Ishikawa (cell line): ENCODE measurements at regions not wholly inside any gene's neighbourhood (a gene's known extent, or its start where the extent isn't known, plus 50 kb on each side); places are given as distances from the start of the nearest gene placed in this dataset.

Experiments used
- CEBPB ChIP-seq: IDR thresholded peaks from 2 replicates; pipeline ENCODE4 v1.6.1; 2012
- CREB1 ChIP-seq: IDR thresholded peaks from 2 replicates; pipeline ENCODE4 v1.6.1; 2012; ENCODE audit warnings: low read depth
- EGR1 ChIP-seq: IDR thresholded peaks from 2 replicates; pipeline ENCODE4 v1.6.1; 2012
- EP300 ChIP-seq: IDR thresholded peaks from 2 replicates; pipeline ENCODE4 v1.6.1; 2012; ENCODE audit warnings: borderline replicate concordance
- FOXM1 ChIP-seq: IDR thresholded peaks from 2 replicates; pipeline ENCODE4 v1.6.1; 2012; ENCODE audit warnings: low read depth, borderline replicate concordance
- MAX ChIP-seq: IDR thresholded peaks from 2 replicates; pipeline ENCODE4 v1.6.1; 2012
- NFIC ChIP-seq: IDR thresholded peaks from 2 replicates; pipeline ENCODE4 v1.6.1; 2012
- RAD21 ChIP-seq: IDR thresholded peaks from 2 replicates; pipeline ENCODE4 v1.6.1; 2012; ENCODE audit warnings: low read depth
- REST ChIP-seq: IDR thresholded peaks from 2 replicates; pipeline ENCODE4 v1.6.1; 2012; ENCODE audit warnings: low read depth, mild to moderate bottlenecking
- TAF1 ChIP-seq: IDR thresholded peaks from 2 replicates; pipeline ENCODE4 v1.6.1; 2012; ENCODE audit warnings: low read depth, mild to moderate bottlenecking
- TCF12 ChIP-seq: IDR thresholded peaks from 2 replicates; pipeline ENCODE4 v1.6.1; 2012; ENCODE audit warnings: low read depth
- TEAD4 ChIP-seq: IDR thresholded peaks from 2 replicates; pipeline ENCODE4 v1.6.1; 2012
- YY1 ChIP-seq: IDR thresholded peaks from 2 replicates; pipeline ENCODE4 v1.6.1; 2012; ENCODE audit warnings: low read depth
- ZBTB7A ChIP-seq: IDR thresholded peaks from 2 replicates; pipeline ENCODE4 v1.6.1; 2012; ENCODE audit warnings: low read depth
- TF ChIP-seq, protein P1 (sequence below): IDR thresholded peaks from 2 replicates; pipeline ENCODE4 v1.6.1; 2012

DNA sequence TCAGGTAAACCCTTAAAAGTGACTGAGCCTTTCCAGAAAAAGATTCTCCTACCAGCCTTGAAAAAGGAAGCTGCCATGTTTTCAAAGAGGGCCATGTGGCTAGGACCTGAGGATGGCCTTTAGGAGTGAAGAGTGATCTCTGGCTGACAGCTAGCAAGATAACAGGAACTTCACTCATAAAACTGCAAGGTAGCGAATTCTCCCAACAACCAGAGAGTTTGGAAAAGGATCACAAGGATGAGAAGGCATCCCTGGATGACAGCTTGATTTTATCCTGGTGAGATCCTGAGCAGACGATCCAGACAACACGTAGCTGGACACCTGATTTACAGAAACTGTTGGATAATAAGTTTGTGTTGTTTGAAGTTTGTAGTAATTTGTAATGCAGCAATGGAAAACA is 115.6 kb upstream of the FBXO33 start:
- TF ChIP-seq TEAD4 (no peak), RAD21 (no peak), EGR1 (no peak), CEBPB (no peak), FOXM1 (no peak), EP300 (no peak), CREB1 (no peak), TAF1 (no peak), REST (no peak), ZBTB7A (no peak), YY1 (no peak), TCF12 (no peak), NFIC (no peak)
- TF ChIP-seq, protein P1, sequence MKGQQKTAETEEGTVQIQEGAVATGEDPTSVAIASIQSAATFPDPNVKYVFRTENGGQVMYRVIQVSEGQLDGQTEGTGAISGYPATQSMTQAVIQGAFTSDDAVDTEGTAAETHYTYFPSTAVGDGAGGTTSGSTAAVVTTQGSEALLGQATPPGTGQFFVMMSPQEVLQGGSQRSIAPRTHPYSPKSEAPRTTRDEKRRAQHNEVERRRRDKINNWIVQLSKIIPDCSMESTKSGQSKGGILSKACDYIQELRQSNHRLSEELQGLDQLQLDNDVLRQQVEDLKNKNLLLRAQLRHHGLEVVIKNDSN: no peak

- TF ChIP-seq TCF12 (no peak), YY1 (no peak)
These were observed 73.6 kb upstream of the FBXO33 start for GRCh38 chr14:39505812-39506211.

GRCh38 chr14:39500253-39500652 is 68.0 kb upstream of the FBXO33 start:
- TF ChIP-seq MAX: no peak
- no peak for TF ChIP-seq EP300
- no peak for TF ChIP-seq CEBPB
- TF ChIP-seq RAD21: no peak
- no peak for TF ChIP-seq REST
- no peak for TF ChIP-seq CREB1
- TF ChIP-seq TAF1: no peak
- no peak for TF ChIP-seq YY1
- TF ChIP-seq, protein P1: no peak

- TF ChIP-seq CREB1 (no peak), TAF1 (no peak), REST (no peak), YY1 (no peak), ZBTB7A (no peak), MAX (no peak), RAD21 (no peak), FOXM1 (no peak), NFIC (no peak), EGR1 (no peak), TCF12 (no peak), TEAD4 (no peak), EP300 (no peak), CEBPB (no peak)
- TF ChIP-seq, protein P1: no peak
These were observed 67.3 kb upstream of the FBXO33 start for GRCh38 chr14:39499514-39499913.

- TF ChIP-seq REST (no peak), CREB1 (no peak), NFIC (no peak), FOXM1 (no peak), RAD21 (no peak), MAX (no peak), TAF1 (no peak), ZBTB7A (no peak), CEBPB (no peak), YY1 (no peak), TEAD4 (no peak), TCF12 (no peak), EP300 (no peak)
- TF ChIP-seq, protein P1: no peak
These were observed 60.0 kb upstream of the FBXO33 start for GRCh38 chr14:39492267-39492666.
